ENCODE measurements at regions not wholly inside any gene's neighbourhood (a gene's known extent, or its start where the extent isn't known, plus 50 kb on each side); places are given as distances from the start of the nearest gene placed in this dataset.
"Not testable (repeated sequence)": the region's sequence is repeated elsewhere in the genome, so short reads cannot be mapped to it uniquely, and the experiment has no call there.

GRCh38 chr9:65426231-65426630 lies 141.2 kb upstream of the FOXD4L5 start:
- Histone ChIP-seq H3K4me3 (ENCODE audit: low read depth, low read length) (no peak overlapping the region), H3K9me3 (ENCODE audit: control insufficient read depth, insufficient read depth, low read length) (peaks cover 75% of the 10 kb centered on the region), H3K27me3 (ENCODE audit: control insufficient read depth, insufficient read depth, low read length) (no peaks in the 10 kb centered on the region), H3K27ac (ENCODE audit: low read depth, low read length) (no peak overlapping the region)
- ChIA-PET POLR2A (no interaction called here), CTCF (no interaction called here)
- DNase-seq (ENCODE audit: low read depth, low spot score): no peak
- TF ChIP-seq, protein P1, sequence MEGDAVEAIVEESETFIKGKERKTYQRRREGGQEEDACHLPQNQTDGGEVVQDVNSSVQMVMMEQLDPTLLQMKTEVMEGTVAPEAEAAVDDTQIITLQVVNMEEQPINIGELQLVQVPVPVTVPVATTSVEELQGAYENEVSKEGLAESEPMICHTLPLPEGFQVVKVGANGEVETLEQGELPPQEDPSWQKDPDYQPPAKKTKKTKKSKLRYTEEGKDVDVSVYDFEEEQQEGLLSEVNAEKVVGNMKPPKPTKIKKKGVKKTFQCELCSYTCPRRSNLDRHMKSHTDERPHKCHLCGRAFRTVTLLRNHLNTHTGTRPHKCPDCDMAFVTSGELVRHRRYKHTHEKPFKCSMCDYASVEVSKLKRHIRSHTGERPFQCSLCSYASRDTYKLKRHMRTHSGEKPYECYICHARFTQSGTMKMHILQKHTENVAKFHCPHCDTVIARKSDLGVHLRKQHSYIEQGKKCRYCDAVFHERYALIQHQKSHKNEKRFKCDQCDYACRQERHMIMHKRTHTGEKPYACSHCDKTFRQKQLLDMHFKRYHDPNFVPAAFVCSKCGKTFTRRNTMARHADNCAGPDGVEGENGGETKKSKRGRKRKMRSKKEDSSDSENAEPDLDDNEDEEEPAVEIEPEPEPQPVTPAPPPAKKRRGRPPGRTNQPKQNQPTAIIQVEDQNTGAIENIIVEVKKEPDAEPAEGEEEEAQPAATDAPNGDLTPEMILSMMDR (IDR thresholded peaks at IDR 0.05; ENCODE audit: low read depth, low read length): no peak

- DNase-seq (ENCODE audit: low read depth, low spot score); H3K27me3 ChIP-seq (ENCODE audit: control insufficient read depth, insufficient read depth, low read length); H3K4me3 ChIP-seq (ENCODE audit: low read depth, low read length); CTCF ChIA-PET; H3K27ac ChIP-seq (ENCODE audit: low read depth, low read length); POLR2A ChIA-PET: not testable (repeated sequence)
- H3K9me3 ChIP-seq (ENCODE audit: control insufficient read depth, insufficient read depth, low read length): peaks cover 71% of the 10 kb centered on the region
Observed at GRCh38 chr9:65425183-65425582, 140.2 kb upstream of the FOXD4L5 start.

- H3K27ac ChIP-seq (ENCODE audit: low read depth, low read length); H3K4me3 ChIP-seq (ENCODE audit: low read depth, low read length); POLR2A ChIA-PET; CTCF ChIA-PET; DNase-seq (ENCODE audit: low read depth, low spot score); H3K27me3 ChIP-seq (ENCODE audit: control insufficient read depth, insufficient read depth, low read length): not testable (repeated sequence)
- H3K9me3 ChIP-seq (ENCODE audit: control insufficient read depth, insufficient read depth, low read length): peaks cover 64% of the 10 kb centered on the region
Observed at GRCh38 chr9:65424437-65424984, 139.5 kb upstream of the FOXD4L5 start.

- H3K27ac ChIP-seq (ENCODE audit: low read depth, low read length); POLR2A ChIA-PET; H3K27me3 ChIP-seq (ENCODE audit: control insufficient read depth, insufficient read depth, low read length); CTCF ChIA-PET; DNase-seq (ENCODE audit: low read depth, low spot score); H3K4me3 ChIP-seq (ENCODE audit: low read depth, low read length): not testable (repeated sequence)
- H3K9me3 ChIP-seq (ENCODE audit: control insufficient read depth, insufficient read depth, low read length): peaks cover 61% of the 10 kb centered on the region
Observed at GRCh38 chr9:65423691-65424436, 138.9 kb upstream of the FOXD4L5 start.

GRCh38 chr9:65422966-65423690 lies 138.1 kb upstream of the FOXD4L5 start:
- H3K4me3 ChIP-seq (ENCODE audit: low read depth, low read length); H3K27ac ChIP-seq (ENCODE audit: low read depth, low read length); H3K27me3 ChIP-seq (ENCODE audit: control insufficient read depth, insufficient read depth, low read length); CTCF ChIA-PET; DNase-seq (ENCODE audit: low read depth, low spot score); POLR2A ChIA-PET: not testable (repeated sequence)
- H3K9me3 ChIP-seq (ENCODE audit: control insufficient read depth, insufficient read depth, low read length): peaks cover 55% of the 10 kb centered on the region

- CTCF ChIA-PET; H3K27ac ChIP-seq (ENCODE audit: low read depth, low read length); H3K27me3 ChIP-seq (ENCODE audit: control insufficient read depth, insufficient read depth, low read length); DNase-seq (ENCODE audit: low read depth, low spot score); POLR2A ChIA-PET; H3K4me3 ChIP-seq (ENCODE audit: low read depth, low read length): not testable (repeated sequence)
- H3K9me3 ChIP-seq (ENCODE audit: control insufficient read depth, insufficient read depth, low read length): peaks cover 41% of the 10 kb centered on the region
Observed at GRCh38 chr9:65421486-65421885, 136.5 kb upstream of the FOXD4L5 start.

DNA sequence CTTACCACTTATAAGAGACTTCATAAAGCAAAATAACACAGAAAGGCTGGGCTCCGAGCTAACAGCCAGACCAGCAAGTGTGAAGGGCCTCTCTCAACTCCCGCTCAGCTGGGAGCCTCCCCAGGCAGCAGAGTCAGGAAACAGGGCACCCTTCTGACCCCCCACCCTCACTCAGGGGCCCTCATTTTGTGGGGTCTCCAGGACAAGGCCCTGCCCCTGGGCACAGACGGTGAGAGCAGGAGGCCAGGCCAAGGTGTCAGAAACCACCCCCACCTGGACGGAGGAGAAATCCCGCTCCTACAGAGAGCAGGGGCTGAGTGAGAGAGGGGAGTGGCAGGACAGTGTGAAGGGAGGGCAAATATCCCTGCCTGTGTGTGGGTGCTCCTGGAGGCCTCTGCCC lies 135.8 kb upstream of the FOXD4L5 start:
- Histone ChIP-seq H3K9me3 (ENCODE audit: control insufficient read depth, insufficient read depth, low read length) (peaks cover 36% of the 10 kb centered on the region), H3K4me3 (ENCODE audit: low read depth, low read length) (no peak overlapping the region), H3K27me3 (ENCODE audit: control insufficient read depth, insufficient read depth, low read length) (no peaks in the 10 kb centered on the region), H3K27ac (ENCODE audit: low read depth, low read length) (no peak overlapping the region)
- ChIA-PET POLR2A (no interaction called here), CTCF (no interaction called here)
- no peak for DNase-seq (ENCODE audit: low read depth, low spot score)
- TF ChIP-seq, protein P1 (IDR thresholded peaks at IDR 0.05; ENCODE audit: low read depth, low read length): no peak

DNA sequence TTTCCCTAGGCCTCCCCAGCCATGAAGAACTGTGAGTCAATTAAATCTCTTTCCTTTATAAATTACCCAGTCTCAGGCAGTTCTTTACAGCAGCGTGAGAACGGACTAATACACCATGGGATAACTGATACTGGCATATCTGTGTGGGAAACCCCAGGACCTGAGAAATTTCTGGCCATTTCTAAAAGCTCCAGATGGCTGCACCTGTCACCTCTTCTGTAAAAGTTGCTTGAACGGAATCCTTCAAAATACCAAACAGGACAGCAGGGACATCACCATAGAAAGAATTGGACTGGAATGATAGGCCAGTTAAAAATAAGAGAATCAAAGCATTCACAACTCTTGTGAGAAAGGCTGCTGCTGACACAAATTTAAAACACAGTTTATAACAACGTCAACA lies 134.0 kb upstream of the FOXD4L5 start:
- H3K4me3 ChIP-seq (ENCODE audit: low read depth, low read length); H3K27ac ChIP-seq (ENCODE audit: low read depth, low read length); DNase-seq (ENCODE audit: low read depth, low spot score); H3K27me3 ChIP-seq (ENCODE audit: control insufficient read depth, insufficient read depth, low read length); POLR2A ChIA-PET; CTCF ChIA-PET: not testable (repeated sequence)
- H3K9me3 ChIP-seq (ENCODE audit: control insufficient read depth, insufficient read depth, low read length): peaks cover 24% of the 10 kb centered on the region

DNA sequence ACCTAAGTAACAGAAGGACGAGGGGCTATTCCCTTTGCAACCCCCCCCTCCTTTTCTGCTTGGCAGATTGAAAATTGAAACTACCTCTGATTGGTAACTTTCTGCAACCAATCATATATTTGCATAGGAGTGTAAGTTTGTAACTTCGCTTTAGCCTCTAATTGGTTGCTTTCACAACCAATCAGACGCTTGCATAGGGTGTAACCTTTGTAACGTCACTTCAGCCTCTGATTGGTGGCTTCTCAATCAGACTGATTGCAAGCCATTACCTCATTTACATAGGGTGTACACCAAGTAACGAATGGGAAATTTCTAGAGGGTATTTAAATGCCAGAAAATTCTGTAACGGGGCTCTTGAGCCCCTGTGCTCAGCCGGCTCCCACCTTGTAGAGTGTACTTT lies 131.9 kb upstream of the FOXD4L5 start:
- H3K27me3 ChIP-seq (ENCODE audit: control insufficient read depth, insufficient read depth, low read length); H3K27ac ChIP-seq (ENCODE audit: low read depth, low read length); CTCF ChIA-PET; DNase-seq (ENCODE audit: low read depth, low spot score); POLR2A ChIA-PET; H3K4me3 ChIP-seq (ENCODE audit: low read depth, low read length): not testable (repeated sequence)
- H3K9me3 ChIP-seq (ENCODE audit: control insufficient read depth, insufficient read depth, low read length): peaks cover 23% of the 10 kb centered on the region

DNA sequence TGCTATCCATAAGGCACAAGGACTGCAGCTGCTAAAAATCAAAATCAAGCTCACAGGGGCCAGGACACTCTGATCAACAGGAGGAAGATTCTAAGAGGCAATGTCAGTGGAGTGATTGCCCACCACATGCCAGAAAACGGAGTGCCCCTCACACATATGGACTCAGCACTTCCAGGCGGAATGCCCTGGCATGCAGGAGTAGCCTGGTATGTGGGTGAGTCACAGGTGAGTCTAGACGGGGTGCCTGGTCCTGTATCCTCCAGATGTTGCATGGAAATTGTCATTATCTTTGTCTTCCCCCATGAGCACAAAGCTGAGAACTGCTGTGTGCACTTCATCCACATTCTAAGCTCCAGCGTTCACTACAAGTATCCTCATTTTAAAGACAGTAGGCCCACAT lies 129.2 kb upstream of the FOXD4L5 start:
- H3K4me3 ChIP-seq (ENCODE audit: low read depth, low read length); CTCF ChIA-PET; H3K27me3 ChIP-seq (ENCODE audit: control insufficient read depth, insufficient read depth, low read length); H3K27ac ChIP-seq (ENCODE audit: low read depth, low read length); DNase-seq (ENCODE audit: low read depth, low spot score); POLR2A ChIA-PET: not testable (repeated sequence)
- H3K9me3 ChIP-seq (ENCODE audit: control insufficient read depth, insufficient read depth, low read length): peaks cover 43% of the 10 kb centered on the region

Data from AG04450 (cell line).